Esophagus (tissue), 2 donors: ENCODE measurements at regions not wholly inside any gene's neighbourhood (a gene's known extent, or its start where the extent isn't known, plus 50 kb on each side); places are given as distances from the start of the nearest gene placed in this dataset.

Experiments
- H3K27ac ChIP-seq, 2 donors: one replicate each; pipeline ENCODE4 v1.5.1; 2013; ENCODE audit warnings: low read depth in 2 of 2, mild to moderate bottlenecking in 2 of 2, inconsistent platforms in 1 of 2, low read length in 1 of 2, moderate library complexity in 1 of 2
- H3K27me3 ChIP-seq, 2 donors: one replicate each; pipeline ENCODE4 v1.6.1; 2013; ENCODE audit warnings: low read length in 2 of 2, control low read depth in 1 of 2, mild to moderate bottlenecking in 1 of 2; ENCODE audit not compliant: insufficient read depth in 2 of 2, control insufficient read depth in 1 of 2
- H3K36me3 ChIP-seq, 2 donors: one replicate each; pipeline ENCODE4 v1.6.1; 2013; ENCODE audit warnings: low read length in 1 of 2; ENCODE audit not compliant: control insufficient read depth in 2 of 2, insufficient read depth in 2 of 2
- H3K4me1 ChIP-seq, 2 donors: one replicate each; pipeline ENCODE4 v1.6.1; 2013; ENCODE audit warnings: low read length in 1 of 2; ENCODE audit not compliant: control insufficient read depth in 2 of 2, insufficient read depth in 2 of 2
- H3K4me3 ChIP-seq, 2 donors: one replicate each; pipeline ENCODE4 v1.5.1; 2013; ENCODE audit warnings: low read length in 2 of 2, mild to moderate bottlenecking in 2 of 2, low read depth in 1 of 2, moderate library complexity in 1 of 2
- H3K9me3 ChIP-seq, 2 donors: one replicate each; pipeline ENCODE4 v1.6.1; 2013; ENCODE audit warnings: mild to moderate bottlenecking in 2 of 2, low read depth in 1 of 2, low read length in 1 of 2, moderate library complexity in 1 of 2; ENCODE audit not compliant: control insufficient read depth in 2 of 2, insufficient read depth in 1 of 2
- WGBS, 2 donors: extraction: QIAGEN DNeasy Blood & Tissue Kit; methylation state at CpG; one replicate each; pipeline ENCODE4 v1.1.7; 2013; 5-methylcytosine and 5-hydroxymethylcytosine counted together
- donor health status: healthy with polysubstance abuse.
- donor health status: Bipolar disorder and iron deficiency.

DNA sequence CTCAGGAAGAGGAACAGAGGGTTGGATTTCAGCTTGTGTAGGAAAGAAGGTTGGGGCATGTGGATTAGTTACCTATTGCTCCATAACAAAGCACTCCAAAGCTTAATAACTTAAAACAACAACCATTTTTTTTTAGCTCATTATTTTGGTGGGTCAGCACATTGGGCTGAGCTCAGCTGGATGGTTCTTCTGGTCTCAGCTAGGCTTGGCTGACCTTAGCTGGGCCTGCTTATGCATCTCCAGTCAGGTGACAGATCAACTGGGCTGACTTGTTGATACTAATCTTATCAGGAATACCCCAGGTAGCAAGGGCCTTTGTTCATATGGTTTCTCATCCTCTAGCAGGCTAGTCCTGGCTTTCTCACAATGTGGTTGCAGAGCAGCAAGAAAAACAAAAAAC, 106.4 kb downstream of the C11orf91 start:
- Histone ChIP-seq H3K9me3 (peaks cover 0 to 5% of the 10 kb centered on the region in 2 donors), H3K27me3 (no peaks in the 10 kb centered on the region), H3K36me3 (no peaks in the 10 kb centered on the region), H3K4me1 (no peaks in the 10 kb centered on the region), H3K27ac (no peak overlapping the region), H3K4me3 (no peak overlapping the region)

DNA sequence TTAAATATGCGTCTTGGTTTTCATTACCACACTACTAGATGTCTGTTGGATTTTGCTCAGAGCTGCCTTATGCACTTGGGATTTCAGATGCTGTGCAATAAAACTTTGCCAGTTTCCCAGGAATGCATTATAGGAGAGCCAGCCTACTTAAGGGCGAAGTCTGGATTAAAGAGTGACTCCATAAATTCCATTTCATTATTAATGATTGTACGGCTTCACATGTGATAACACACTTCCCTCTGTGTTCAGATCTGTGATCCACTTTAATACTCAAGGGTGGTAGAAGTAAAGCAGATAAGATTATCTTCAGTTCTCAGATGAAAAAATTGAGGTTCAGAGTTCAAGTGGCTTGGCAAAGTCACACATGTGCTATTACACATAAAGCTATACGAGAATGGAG, 110.2 kb downstream of the C11orf91 start:
- no peak overlapping the region for H3K27ac ChIP-seq
- H3K4me1 ChIP-seq = no peaks in the 10 kb centered on the region
- 70 to 80% methylated on average over 4 of the region's 4 CpGs for WGBS, 2 donors
- H3K27me3 ChIP-seq = no peaks in the 10 kb centered on the region
- H3K4me3 ChIP-seq = no peak overlapping the region
- no peaks in the 10 kb centered on the region for H3K36me3 ChIP-seq
- H3K9me3 ChIP-seq = peaks cover 0 to 8% of the 10 kb centered on the region in 2 donors

GRCh38 chr11:33588056-33588455, 112.6 kb downstream of the C11orf91 start:
- WGBS, 2 donors = 64 to 68% methylated on average over 4 of the region's 4 CpGs
- Histone ChIP-seq H3K27me3 (no peaks in the 10 kb centered on the region), H3K36me3 (no peaks in the 10 kb centered on the region), H3K4me3 (no peak overlapping the region), H3K27ac (no peak overlapping the region), H3K4me1 (peaks cover 0 to 4% of the 10 kb centered on the region in 2 donors), H3K9me3 (peaks cover 0 to 5% of the 10 kb centered on the region in 2 donors)

GRCh38 chr11:33585586-33586209, 114.9 kb downstream of the C11orf91 start:
- H3K4me3 ChIP-seq = no peak overlapping the region
- H3K27me3 ChIP-seq = no peaks in the 10 kb centered on the region
- H3K4me1 ChIP-seq = peaks cover 0 to 4% of the 10 kb centered on the region in 2 donors
- WGBS, 2 donors = 86% methylated on average over 6 of the region's 6 CpGs
- H3K36me3 ChIP-seq = no peaks in the 10 kb centered on the region
- peaks cover 0 to 2% of the 10 kb centered on the region in 2 donors for H3K9me3 ChIP-seq
- no peak overlapping the region for H3K27ac ChIP-seq

GRCh38 chr11:33582636-33583325, 117.8 kb downstream of the C11orf91 start:
- Histone ChIP-seq H3K27me3 (no peaks in the 10 kb centered on the region), H3K36me3 (no peaks in the 10 kb centered on the region)
- 70 to 76% methylated on average over 4 of the region's 4 CpGs for WGBS, 2 donors

DNA sequence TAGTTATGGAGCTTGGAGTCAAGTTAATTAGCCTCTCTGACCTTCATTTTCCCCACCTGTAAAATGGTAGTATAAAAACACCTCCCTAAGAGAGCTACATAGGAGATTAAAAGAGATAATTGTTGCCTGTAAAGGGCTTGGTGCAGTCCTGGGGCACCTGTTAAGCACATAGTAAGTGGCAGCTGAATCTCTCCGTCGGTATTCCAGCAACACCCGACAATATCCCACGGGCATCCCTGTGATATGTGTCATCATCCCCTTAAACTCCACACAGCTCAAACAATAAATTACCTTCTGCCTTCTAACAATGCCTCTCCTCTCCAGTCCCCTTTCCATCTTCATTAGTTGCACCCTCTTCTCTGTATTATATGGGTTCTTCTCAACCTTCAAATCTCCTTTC, 121.5 kb downstream of the C11orf91 start:
- Histone ChIP-seq H3K9me3 (no peaks in the 10 kb centered on the region), H3K4me3 (no peak overlapping the region), H3K4me1 (no peaks in the 10 kb centered on the region), H3K27ac (no peak overlapping the region), H3K36me3 (no peaks in the 10 kb centered on the region), H3K27me3 (no peaks in the 10 kb centered on the region)
- 94 to 95% methylated on average over 4 of the region's 4 CpGs for WGBS, 2 donors

More at GRCh38 chr11:33582636-33583325, 117.8 kb downstream of the C11orf91 start:
- Histone ChIP-seq H3K4me3 (no peak overlapping the region), H3K9me3 (no peaks in the 10 kb centered on the region), H3K4me1 (peaks cover 0 to 4% of the 10 kb centered on the region in 2 donors), H3K27ac (no peak overlapping the region)

GRCh38 chr11:33577204-33577603, 123.4 kb downstream of the C11orf91 start:
- no peak overlapping the region for H3K27ac ChIP-seq
- H3K9me3 ChIP-seq = no peaks in the 10 kb centered on the region
- no peak overlapping the region for H3K4me3 ChIP-seq
- peaks cover 0 to 2% of the 10 kb centered on the region in 2 donors for H3K27me3 ChIP-seq
- no peaks in the 10 kb centered on the region for H3K36me3 ChIP-seq
- WGBS, 2 donors = 82 to 90% methylated on average over 6 of the region's 6 CpGs
- H3K4me1 ChIP-seq = no peaks in the 10 kb centered on the region

DNA sequence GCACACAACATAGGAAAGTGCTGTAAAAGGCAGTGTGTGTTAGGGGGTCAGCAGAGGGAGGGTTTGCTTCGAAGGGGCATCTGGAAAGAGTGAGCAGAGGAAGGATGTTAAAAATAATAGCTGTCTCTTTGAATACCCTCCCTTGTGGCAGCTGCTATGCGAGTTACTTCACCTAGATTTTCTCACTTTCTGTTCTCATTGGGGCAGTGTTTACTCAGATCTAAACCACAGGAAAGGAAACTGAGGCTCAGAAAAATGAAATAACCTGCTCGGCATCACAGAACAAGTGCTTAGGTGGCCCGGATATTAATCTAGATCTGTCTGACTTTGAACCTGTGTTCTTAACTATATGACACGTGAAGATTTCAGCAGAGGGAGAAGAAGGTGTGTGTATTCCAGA, 125.3 kb downstream of the C11orf91 start:
- Histone ChIP-seq H3K36me3 (no peaks in the 10 kb centered on the region), H3K4me3 (no peak overlapping the region), H3K27me3 (peaks cover 0 to 2% of the 10 kb centered on the region in 2 donors), H3K9me3 (no peaks in the 10 kb centered on the region), H3K4me1 (no peaks in the 10 kb centered on the region), H3K27ac (no peak overlapping the region)
- WGBS, 2 donors = 68 to 72% methylated on average over 5 of the region's 5 CpGs

- 84 to 86% methylated on average over 7 of the region's 7 CpGs for WGBS, 2 donors
These were observed 126.3 kb downstream of the C11orf91 start for GRCh38 chr11:33574331-33574730.

DNA sequence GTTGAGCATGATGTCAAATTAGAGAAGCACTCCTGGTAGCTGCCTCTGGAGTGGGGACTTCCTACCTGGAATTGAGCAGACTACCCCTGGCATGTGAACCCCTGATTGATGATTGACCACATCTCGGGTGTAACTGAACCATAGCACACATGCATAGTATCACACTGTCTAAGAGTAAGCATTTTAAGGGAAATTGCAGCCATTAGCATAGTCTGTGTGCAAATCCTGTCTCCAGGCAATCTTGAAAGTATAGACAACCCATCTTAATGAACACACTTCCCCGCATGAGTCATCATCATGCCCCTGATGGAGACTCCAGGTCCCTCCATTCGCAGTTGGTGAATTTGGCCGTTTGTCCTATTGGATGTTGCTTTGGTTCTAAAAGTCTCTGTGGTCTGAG, 131.3 kb downstream of the C11orf91 start:
- no peaks in the 10 kb centered on the region for H3K4me1 ChIP-seq
- H3K36me3 ChIP-seq = no peaks in the 10 kb centered on the region
- H3K4me3 ChIP-seq = no peak overlapping the region
- no peak overlapping the region for H3K27ac ChIP-seq
- H3K9me3 ChIP-seq = no peaks in the 10 kb centered on the region
- 80 to 85% methylated on average over 4 of the region's 4 CpGs for WGBS, 2 donors
- H3K27me3 ChIP-seq = peaks cover 0 to 2% of the 10 kb centered on the region in 2 donors

More at GRCh38 chr11:33574331-33574730, 126.3 kb downstream of the C11orf91 start:
- Histone ChIP-seq H3K9me3 (no peaks in the 10 kb centered on the region), H3K36me3 (no peaks in the 10 kb centered on the region), H3K27ac (no peak overlapping the region), H3K4me1 (no peaks in the 10 kb centered on the region), H3K27me3 (peaks cover 0 to 2% of the 10 kb centered on the region in 2 donors), H3K4me3 (no peak overlapping the region)
